ENCODE measurements at regions not wholly inside any gene's neighbourhood (a gene's known extent, or its start where the extent isn't known, plus 50 kb on each side); places are given as distances from the start of the nearest gene placed in this dataset.

DNA sequence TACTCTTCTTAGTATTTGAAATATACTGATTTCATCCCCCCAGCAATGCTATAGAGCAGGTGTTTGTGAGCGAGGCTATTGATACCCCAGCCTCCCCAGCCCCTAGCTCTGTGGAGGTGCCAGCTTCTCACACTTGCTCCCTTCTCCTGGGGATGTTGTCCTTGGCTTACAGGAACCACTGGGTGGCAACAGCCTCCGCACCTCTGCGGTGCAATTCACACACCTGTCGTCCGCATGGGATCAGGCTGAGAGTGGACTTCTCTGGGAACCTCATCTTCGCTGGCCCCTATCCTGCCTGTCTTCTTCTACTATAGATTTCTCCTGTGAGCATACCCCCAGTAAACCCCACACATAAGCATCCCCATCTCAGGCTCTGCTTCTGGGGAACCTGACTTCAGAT, 103.9 kb upstream of the SLC6A11 start:
- Histone ChIP-seq H3K9ac (ENCODE audit: low read length) (no peak overlapping the region), H3K79me2 (ENCODE audit: insufficient read depth, low read length) (no peaks in the 10 kb centered on the region), H2AFZ (ENCODE audit: low read depth, low read length, severe bottlenecking) (no peak overlapping the region), H4K20me1 (ENCODE audit: low read depth, low read length) (no peaks in the 10 kb centered on the region), H3K9me2 (replicated peaks; ENCODE audit: insufficient read depth, low read length) (no peaks in the 10 kb centered on the region), H3K27ac (ENCODE audit: low read depth, low read length) (no peak overlapping the region), H3K9me3 (ENCODE audit: insufficient read depth, low read length) (peaks cover 4% of the 10 kb centered on the region; the same call in 1 of the 2 replicates), H3K4me2 (ENCODE audit: low read depth, low read length, poor library complexity, severe bottlenecking) (no peak overlapping the region), H3F3A (ENCODE audit: insufficient read depth) (no peaks in the 10 kb centered on the region), H3K4me3 (ENCODE audit: insufficient read depth, low read length, poor library complexity, severe bottlenecking) (no peak overlapping the region), H3K27me3 (ENCODE audit: low read length) (no peaks in the 10 kb centered on the region), H3K36me3 (ENCODE audit: low read length) (no peaks in the 10 kb centered on the region)
- no peak for TF ChIP-seq EZH2phosphoT487 (conservative IDR thresholded peaks at IDR 0.05; ENCODE audit: low read length)
- TF ChIP-seq, protein P1, sequence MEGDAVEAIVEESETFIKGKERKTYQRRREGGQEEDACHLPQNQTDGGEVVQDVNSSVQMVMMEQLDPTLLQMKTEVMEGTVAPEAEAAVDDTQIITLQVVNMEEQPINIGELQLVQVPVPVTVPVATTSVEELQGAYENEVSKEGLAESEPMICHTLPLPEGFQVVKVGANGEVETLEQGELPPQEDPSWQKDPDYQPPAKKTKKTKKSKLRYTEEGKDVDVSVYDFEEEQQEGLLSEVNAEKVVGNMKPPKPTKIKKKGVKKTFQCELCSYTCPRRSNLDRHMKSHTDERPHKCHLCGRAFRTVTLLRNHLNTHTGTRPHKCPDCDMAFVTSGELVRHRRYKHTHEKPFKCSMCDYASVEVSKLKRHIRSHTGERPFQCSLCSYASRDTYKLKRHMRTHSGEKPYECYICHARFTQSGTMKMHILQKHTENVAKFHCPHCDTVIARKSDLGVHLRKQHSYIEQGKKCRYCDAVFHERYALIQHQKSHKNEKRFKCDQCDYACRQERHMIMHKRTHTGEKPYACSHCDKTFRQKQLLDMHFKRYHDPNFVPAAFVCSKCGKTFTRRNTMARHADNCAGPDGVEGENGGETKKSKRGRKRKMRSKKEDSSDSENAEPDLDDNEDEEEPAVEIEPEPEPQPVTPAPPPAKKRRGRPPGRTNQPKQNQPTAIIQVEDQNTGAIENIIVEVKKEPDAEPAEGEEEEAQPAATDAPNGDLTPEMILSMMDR (IDR thresholded peaks at IDR 0.05; ENCODE audit: insufficient read depth, low read length, poor library complexity, severe bottlenecking): no peak

- TF ChIP-seq, protein P1 (IDR thresholded peaks at IDR 0.05; ENCODE audit: insufficient read depth, low read length, poor library complexity, severe bottlenecking): no peak
- no peak for TF ChIP-seq EZH2phosphoT487 (conservative IDR thresholded peaks at IDR 0.05; ENCODE audit: low read length)
- Histone ChIP-seq H2AFZ (ENCODE audit: low read depth, low read length, severe bottlenecking) (no peak overlapping the region), H3K27ac (ENCODE audit: low read depth, low read length) (no peak overlapping the region), H3F3A (ENCODE audit: insufficient read depth) (no peaks in the 10 kb centered on the region), H3K9ac (ENCODE audit: low read length) (no peak overlapping the region), H3K9me2 (replicated peaks; ENCODE audit: insufficient read depth, low read length) (no peaks in the 10 kb centered on the region), H3K27me3 (ENCODE audit: low read length) (no peaks in the 10 kb centered on the region), H3K4me2 (ENCODE audit: low read depth, low read length, poor library complexity, severe bottlenecking) (no peak overlapping the region), H3K79me2 (ENCODE audit: insufficient read depth, low read length) (no peaks in the 10 kb centered on the region), H3K36me3 (ENCODE audit: low read length) (no peaks in the 10 kb centered on the region), H3K4me3 (ENCODE audit: insufficient read depth, low read length, poor library complexity, severe bottlenecking) (no peak overlapping the region), H3K9me3 (ENCODE audit: insufficient read depth, low read length) (peaks cover 4% of the 10 kb centered on the region; the same call in 1 of the 2 replicates), H4K20me1 (ENCODE audit: low read depth, low read length) (no peaks in the 10 kb centered on the region)
Observed at GRCh38 chr3:10713656-10714055, 102.4 kb upstream of the SLC6A11 start.

- H3F3A ChIP-seq (ENCODE audit: insufficient read depth): no peaks in the 10 kb centered on the region
- H3K27ac ChIP-seq (ENCODE audit: low read depth, low read length): no peak overlapping the region
- TF ChIP-seq, protein P1 (IDR thresholded peaks at IDR 0.05; ENCODE audit: insufficient read depth, low read length, poor library complexity, severe bottlenecking): no peak
- TF ChIP-seq EZH2phosphoT487 (conservative IDR thresholded peaks at IDR 0.05; ENCODE audit: low read length): no peak
- H3K4me3 ChIP-seq (ENCODE audit: insufficient read depth, low read length, poor library complexity, severe bottlenecking): no peak overlapping the region
- H3K36me3 ChIP-seq (ENCODE audit: low read length): no peaks in the 10 kb centered on the region
- no peak overlapping the region for H3K9ac ChIP-seq (ENCODE audit: low read length)
- no peaks in the 10 kb centered on the region for H4K20me1 ChIP-seq (ENCODE audit: low read depth, low read length)
- no peaks in the 10 kb centered on the region for H3K9me2 ChIP-seq (replicated peaks; ENCODE audit: insufficient read depth, low read length)
- H3K79me2 ChIP-seq (ENCODE audit: insufficient read depth, low read length): no peaks in the 10 kb centered on the region
- H3K4me2 ChIP-seq (ENCODE audit: low read depth, low read length, poor library complexity, severe bottlenecking): no peak overlapping the region
- no peaks in the 10 kb centered on the region for H3K27me3 ChIP-seq (ENCODE audit: low read length)
- peaks cover 4% of the 10 kb centered on the region; the same call in 1 of the 2 replicates for H3K9me3 ChIP-seq (ENCODE audit: insufficient read depth, low read length)
- no peak overlapping the region for H2AFZ ChIP-seq (ENCODE audit: low read depth, low read length, severe bottlenecking)
Observed at GRCh38 chr3:10715886-10716285, 100.1 kb upstream of the SLC6A11 start.

All from SU-DHL-6 (cell line).